HCT116 (cell line): ENCODE measurements at regions not wholly inside any gene's neighbourhood (a gene's known extent, or its start where the extent isn't known, plus 50 kb on each side); places are given as distances from the start of the nearest gene placed in this dataset.

Experiments used
- ATAC-seq: fragments of 200-7000 bp; cut with Tn5 transposase; 2 replicates; pipeline ENCODE4 v1.9.1; 2020; ENCODE audit warnings: mild to moderate bottlenecking, moderate library complexity
- BruUV-seq: library from RNA; stranded (reverse); fragments of 400-500 nt; replicated peaks from 2 replicates; lab custom pipeline; 2021; lab: Mats Ljungman, UMichigan
- CTCF ChIA-PET: fragments of 300-600 bp; sonication (Branson Sonifier 250); formaldehyde crosslinking; loops from one replicate; lab custom pipeline; 2021; ENCODE audit warnings: antibody characterized with exemption; lab: Charles Lee
- POLR2A ChIA-PET: fragments of 300-600, 350-600 bp; sonication (Branson Sonifier 250); formaldehyde crosslinking; loops from one replicate; lab custom pipeline; 2021; ENCODE audit warnings: antibody characterized with exemption; lab: Charles Lee
- RAD21 ChIA-PET, 2 experiments: fragments of 300-600 bp; sonication (Branson Sonifier 250); formaldehyde crosslinking; loops; one replicate each; lab custom pipeline; 2023; ENCODE audit warnings: low total read pairs in 2 of 2; ENCODE audit not compliant: uncharacterized antibody in 2 of 2, unreplicated experiment in 2 of 2, low non-redundant PET in 1 of 2; lab: Charles Lee
- DNase-seq: peaks from one replicate; pipeline ENCODE4 v3.0.0-alpha.2; 2010; ENCODE audit warnings: low read depth, low spot score
- H2AFZ ChIP-seq: fragments of 200-600 bp; shearing (Covaris generic), sonication (generic); 2 replicates; pipeline ENCODE4 v1.6.1; 2017; ENCODE audit warnings: low read depth, mixed run types, mixed read lengths, antibody characterized with exemption, low read length; ENCODE audit not compliant: poor library complexity, severe bottlenecking
- H3K27ac ChIP-seq: 2 replicates; pipeline ENCODE4 v1.5.1; 2012; ENCODE audit warnings: low read depth, low read length
- H3K27me3 ChIP-seq: fragments of 200-600 bp; sonication (generic); 2 replicates; pipeline ENCODE4 v1.6.1; 2016; ENCODE audit warnings: mixed run types, low read length, mixed read lengths; ENCODE audit not compliant: insufficient read depth
- H3K36me3 ChIP-seq, 2 experiments: fragments of 200-500 bp in 1 of 2; fragments of 200-600 bp in 1 of 2; sonication (Bioruptor generic) in 1 of 2; sonication (generic) in 1 of 2; 2 replicates each; pipeline versions ENCODE4 v1.5.1 to v1.6.1; 2014 to 2016; ENCODE audit warnings: low read length in 2 of 2, inconsistent platforms in 1 of 2, mixed read lengths in 1 of 2, mixed run types in 1 of 2; ENCODE audit not compliant: insufficient read depth in 2 of 2, control insufficient read depth in 1 of 2
- H3K4me1 ChIP-seq, 2 experiments: fragments of 200-600 bp in 1 of 2; sonication (generic) in 1 of 2; 2 replicates each; pipeline versions ENCODE4 v1.5.1 to v1.6.1; 2012 to 2017; ENCODE audit warnings: low read length in 2 of 2, inconsistent platforms in 1 of 2, mild to moderate bottlenecking in 1 of 2, mixed read lengths in 1 of 2, mixed run types in 1 of 2, moderate library complexity in 1 of 2; ENCODE audit not compliant: insufficient read depth in 2 of 2, control insufficient read depth in 1 of 2
- H3K4me2 ChIP-seq: fragments of 200-600 bp; sonication (generic); 2 replicates; pipeline ENCODE4 v1.6.1; 2017; ENCODE audit warnings: mixed run types, low read length, mixed read lengths
- H3K4me3 ChIP-seq, 2 experiments: fragments of 200-600 bp in 1 of 2; sonication (generic) in 1 of 2; replicated peaks in 1 of 2; 2 replicates each; pipeline ENCODE4 v1.5.1; 2011 to 2016; ENCODE audit warnings: low read length in 2 of 2, control low read depth in 1 of 2, low read depth in 1 of 2, mild to moderate bottlenecking in 1 of 2, mixed read lengths in 1 of 2, mixed run types in 1 of 2
- H3K79me2 ChIP-seq: fragments of 200-600 bp; sonication (generic); 2 replicates; pipeline ENCODE4 v1.6.1; 2017; ENCODE audit warnings: mild to moderate bottlenecking, mixed run types, low read length, moderate library complexity, mixed read lengths; ENCODE audit not compliant: insufficient read depth
- H3K9ac ChIP-seq: fragments of 200-600 bp; sonication (generic); 2 replicates; pipeline ENCODE4 v1.6.1; 2016; ENCODE audit warnings: low read length, mixed read lengths
- H3K9me2 ChIP-seq: fragments of 200-600 bp; sonication (generic), shearing (Covaris generic); 2 replicates; pipeline ENCODE4 v1.6.1; 2017; ENCODE audit warnings: mixed run types, mild to moderate bottlenecking, moderate library complexity; ENCODE audit not compliant: insufficient read depth
- H3K9me3 ChIP-seq, 2 experiments: fragments of 200-500 bp in 1 of 2; fragments of 200-600 bp in 1 of 2; sonication (Bioruptor generic) in 1 of 2; sonication (generic) in 1 of 2; 2 replicates each; pipeline ENCODE4 v1.6.1; 2014 to 2017; ENCODE audit warnings: low read length in 2 of 2, mixed read lengths in 2 of 2, inconsistent platforms in 1 of 2, low read depth in 1 of 2, mild to moderate bottlenecking in 1 of 2, mixed run types in 1 of 2, moderate library complexity in 1 of 2; ENCODE audit not compliant: control insufficient read depth in 1 of 2, insufficient read depth in 1 of 2
- H4K20me1 ChIP-seq: fragments of 200-600 bp; sonication (generic), shearing (Covaris generic); 2 replicates; pipeline ENCODE4 v1.6.1; 2017; ENCODE audit warnings: mixed run types, mild to moderate bottlenecking, moderate library complexity; ENCODE audit not compliant: insufficient read depth
- ATF3 ChIP-seq: IDR thresholded peaks from 2 replicates; pipeline ENCODE4 v1.6.1; 2012
- CEBPB ChIP-seq: IDR thresholded peaks from 2 replicates; pipeline ENCODE4 v1.6.1; 2012; ENCODE audit warnings: low read depth
- EGR1 ChIP-seq: IDR thresholded peaks from 2 replicates; pipeline ENCODE4 v1.6.1; 2012; ENCODE audit warnings: low read depth
- ELF1 ChIP-seq: IDR thresholded peaks from 2 replicates; pipeline ENCODE4 v1.6.1; 2012; ENCODE audit warnings: low read depth, borderline replicate concordance
- EZH2 ChIP-seq: fragments of 200-600 bp; sonication (generic); IDR thresholded peaks from 2 replicates; pipeline ENCODE4 v1.6.1; 2017; ENCODE audit warnings: antibody characterized with exemption, mixed run types
- EZH2phosphoT487 ChIP-seq: fragments of 200-600 bp; IDR thresholded peaks from 2 replicates; pipeline ENCODE4 v1.6.1; 2018; ENCODE audit warnings: antibody characterized with exemption, borderline replicate concordance
- POLR2AphosphoS5 ChIP-seq: IDR thresholded peaks from 2 replicates; pipeline ENCODE4 v1.6.1; 2011; ENCODE audit warnings: mild to moderate bottlenecking, low read depth, low read length, moderate library complexity
- RAD21 ChIP-seq: IDR thresholded peaks from 2 replicates; pipeline ENCODE4 v1.6.1; 2012; ENCODE audit warnings: low read depth, mild to moderate bottlenecking
- REST ChIP-seq: IDR thresholded peaks from 2 replicates; pipeline ENCODE4 v1.6.1; 2012; ENCODE audit warnings: low read depth
- SP1 ChIP-seq: IDR thresholded peaks from 2 replicates; pipeline ENCODE4 v1.6.1; 2012; ENCODE audit warnings: low read depth
- TCF7L2 ChIP-seq: IDR thresholded peaks from 2 replicates; pipeline ENCODE4 v1.7.0; 2011; ENCODE audit warnings: borderline replicate concordance, inconsistent platforms; ENCODE audit not compliant: insufficient read depth, insufficient read length; ENCODE audit errors: extremely low read depth
- YY1 ChIP-seq: IDR thresholded peaks from 2 replicates; pipeline ENCODE4 v1.6.1; 2011; ENCODE audit warnings: low read length, low read depth, moderate library complexity, mild to moderate bottlenecking; ENCODE audit not compliant: insufficient replicate concordance; ENCODE audit errors: extremely low read depth
- ZBTB33 ChIP-seq: IDR thresholded peaks from 2 replicates; pipeline ENCODE4 v1.6.1; 2011; ENCODE audit warnings: mild to moderate bottlenecking, low read length, moderate library complexity; ENCODE audit not compliant: insufficient replicate concordance; ENCODE audit errors: extremely low read depth
- ZNF274 ChIP-seq: fragments of 200-500 bp; sonication (Bioruptor generic); IDR thresholded peaks from 2 replicates; pipeline ENCODE4 v1.6.1; 2014; ENCODE audit warnings: mild to moderate bottlenecking, low read depth, low read length, inconsistent platforms
- intact Hi-C: fragments of 100-400 bp; cut with micrococcal nuclease; formaldehyde crosslinking; loops from 2 replicates; pipeline ENCODE4 v1.10.0; 2022

- Histone ChIP-seq H3K4me1 (no peaks in the 10 kb centered on the region), H3K4me3 (no peak overlapping the region), H3K9ac (no peak overlapping the region), H4K20me1 (no peaks in the 10 kb centered on the region), H3K79me2 (no peaks in the 10 kb centered on the region), H3K27ac (no peak overlapping the region), H3K4me2 (no peak overlapping the region), H3K27me3 (no peaks in the 10 kb centered on the region), H3K9me3 (no peaks in the 10 kb centered on the region), H3K36me3 (no peaks in the 10 kb centered on the region), H3K9me2 (0 out of 2 replicates have a peak, but pooled peaks cover 4% of the 10 kb centered on the region), H2AFZ (no peak overlapping the region)
- ChIA-PET POLR2A (no interaction called here), CTCF (no interaction called here), RAD21 (no interaction called here)
- TF ChIP-seq EGR1 (no peak), RAD21 (no peak)
- intact Hi-C loops = no loop called here
- no TSS peak for BruUV-seq
- DNase-seq (no peak), ATAC-seq (no peak)
These were observed 113.5 kb downstream of the EFEMP1 start for GRCh38 chr2:55809875-55810621.

GRCh38 chr2:55807900-55808299 lies 114.3 kb upstream of the PNPT1 start:
- Histone ChIP-seq H3K36me3 (no peaks in the 10 kb centered on the region), H3K9me2 (0 out of 2 replicates have a peak, but pooled peaks cover 4% of the 10 kb centered on the region), H3K27me3 (no peaks in the 10 kb centered on the region), H3K27ac (no peak overlapping the region), H3K9me3 (no peaks in the 10 kb centered on the region), H3K4me3 (no peak overlapping the region), H4K20me1 (no peaks in the 10 kb centered on the region), H2AFZ (no peak overlapping the region), H3K79me2 (no peaks in the 10 kb centered on the region), H3K4me1 (no peaks in the 10 kb centered on the region), H3K4me2 (no peak overlapping the region), H3K9ac (no peak overlapping the region)
- ChIA-PET RAD21 (no interaction called here), POLR2A (no interaction called here), CTCF (no interaction called here)
- ATAC-seq (no peak), DNase-seq (no peak)
- intact Hi-C loops = no loop called here
- no TSS peak for BruUV-seq
- no peak for TF ChIP-seq EGR1
- TF ChIP-seq CEBPB = no peak
- TF ChIP-seq ZBTB33 = no peak
- no peak for TF ChIP-seq ELF1
- no peak for TF ChIP-seq YY1
- TF ChIP-seq EZH2 = no peak
- TF ChIP-seq RAD21 = no peak
- no peak for TF ChIP-seq ZNF274
- no peak for TF ChIP-seq REST
- TF ChIP-seq SP1 = no peak
- no peak for TF ChIP-seq ATF3
- no peak for TF ChIP-seq POLR2AphosphoS5
- no peak for TF ChIP-seq EZH2phosphoT487
- TF ChIP-seq TCF7L2 = no peak
